ENCODE measurements at regions not wholly inside any gene's neighbourhood (a gene's known extent, or its start where the extent isn't known, plus 50 kb on each side); places are given as distances from the start of the nearest gene placed in this dataset.

DNA sequence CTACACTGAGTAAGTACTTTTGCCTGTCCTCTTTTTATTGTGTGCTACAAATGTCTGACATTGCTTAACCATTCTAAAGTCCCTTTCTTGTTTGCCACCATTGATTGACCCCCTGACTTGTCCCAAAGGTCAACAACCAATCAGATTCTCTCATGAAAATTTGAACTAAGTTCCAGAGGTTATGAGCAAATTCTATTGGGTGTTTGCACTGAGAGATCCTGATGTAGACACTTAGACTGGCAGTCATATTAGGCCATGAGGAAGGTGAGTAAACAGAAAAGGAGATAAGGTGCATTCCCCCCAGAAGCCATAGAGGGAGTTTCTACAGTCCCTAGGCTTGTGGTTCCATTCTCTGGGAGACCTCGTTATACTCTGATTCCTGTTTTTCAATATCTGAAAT lies 101.3 kb upstream of the E2F8 start:
- Histone ChIP-seq H3K27me3 (ENCODE audit: control insufficient read depth, insufficient read depth, low read length) (peaks cover 78% of the 10 kb centered on the region), H3K14ac (replicated peaks; ENCODE audit: low read depth, low read length) (no peak overlapping the region), H4K91ac (ENCODE audit: insufficient read depth, low read depth, low read length) (no peak overlapping the region), H3K79me1 (ENCODE audit: low read depth in 1 of 2, low read length in 2 of 2) (no peaks in the 10 kb centered on the region), H3K9me1 (ENCODE audit: insufficient read depth, low read length) (no peaks in the 10 kb centered on the region), H3K56ac (ENCODE audit: extremely low read depth, insufficient read depth, low read length) (no peak overlapping the region), H3K4me2 (ENCODE audit: low read depth, low read length) (no peak overlapping the region), H3K18ac (ENCODE audit: low read depth, low read length) (no peak overlapping the region), H3K23ac (ENCODE audit: low read depth, low read length) (no peak overlapping the region), H3K9me3 (ENCODE audit: control insufficient read depth, insufficient read depth, low read length) (no peaks in the 10 kb centered on the region), H2AK9ac (replicated peaks; ENCODE audit: low read depth, low read length, poor library complexity) (no peak overlapping the region), H2BK20ac (ENCODE audit: low read depth, low read length) (no peak overlapping the region), H3K27ac (ENCODE audit: insufficient read depth, low read length) (no peak overlapping the region), H2BK15ac (ENCODE audit: low read depth, low read length) (no peak overlapping the region), H3K4me3 (ENCODE audit: insufficient read depth, low read depth, low read length) (no peak overlapping the region), H3K36me3 (ENCODE audit: control insufficient read depth, insufficient read depth, low read length) (no peaks in the 10 kb centered on the region), H2AK5ac (ENCODE audit: low read depth, low read length) (no peak overlapping the region), H4K5ac (ENCODE audit: low read depth, low read length) (no peak overlapping the region), H3K4me1 (ENCODE audit: control insufficient read depth, insufficient read depth, low read length) (peaks cover 4% of the 10 kb centered on the region; the same call in 1 of the 2 replicates), H4K8ac (ENCODE audit: low read depth in 2 of 2, low read length in 2 of 2) (no peak overlapping the region), H4K20me1 (ENCODE audit: insufficient read depth, low read length) (no peaks in the 10 kb centered on the region; the same call in 1 of the 2 replicates), H3K4ac (ENCODE audit: low read depth, low read length) (no peak overlapping the region), H3K9ac (ENCODE audit: low read depth, low read length) (no peak overlapping the region), H2AFZ (replicated peaks; ENCODE audit: low read length, poor library complexity) (no peak overlapping the region), H2BK120ac (ENCODE audit: low read depth, low read length) (no peak overlapping the region), H2BK5ac (ENCODE audit: low read depth, low read length, poor library complexity, severe bottlenecking) (no peak overlapping the region)
- BruUV-seq (replicated peaks), result no TSS peak
- WGBS, 2 experiments (ENCODE audit: extremely low coverage in 2 of 2, insufficient read length in 1 of 2), result no CpG with 5 or more reads among the region's 1 CpG
- DNase-seq (no peak), ATAC-seq (ENCODE audit: low read depth) (no peak)
- dilution Hi-C loops (cut with HindIII; ENCODE audit: low sequenced_read_pairs, unreplicated experiment) (no loop called here), intact Hi-C loops (cut with micrococcal nuclease) (no loop called here), in situ Hi-C loops (cut with MboI; ENCODE audit: low sequenced_read_pairs) (no loop called here)
- ChIA-PET CTCF (no interaction called here), POLR2A (ENCODE audit: unreplicated experiment) (no interaction called here)
- no peak for TF ChIP-seq MAFK (IDR thresholded peaks at IDR 0.05; ENCODE audit: low read depth, low read length)
- TF ChIP-seq SMC3 (IDR thresholded peaks at IDR 0.05; ENCODE audit: low read depth, low read length), result no peak
- TF ChIP-seq, protein P1, sequence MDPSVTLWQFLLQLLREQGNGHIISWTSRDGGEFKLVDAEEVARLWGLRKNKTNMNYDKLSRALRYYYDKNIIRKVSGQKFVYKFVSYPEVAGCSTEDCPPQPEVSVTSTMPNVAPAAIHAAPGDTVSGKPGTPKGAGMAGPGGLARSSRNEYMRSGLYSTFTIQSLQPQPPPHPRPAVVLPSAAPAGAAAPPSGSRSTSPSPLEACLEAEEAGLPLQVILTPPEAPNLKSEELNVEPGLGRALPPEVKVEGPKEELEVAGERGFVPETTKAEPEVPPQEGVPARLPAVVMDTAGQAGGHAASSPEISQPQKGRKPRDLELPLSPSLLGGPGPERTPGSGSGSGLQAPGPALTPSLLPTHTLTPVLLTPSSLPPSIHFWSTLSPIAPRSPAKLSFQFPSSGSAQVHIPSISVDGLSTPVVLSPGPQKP (IDR thresholded peaks at IDR 0.05; ENCODE audit: borderline replicate concordance, low read depth, low read length), result no peak
- TF ChIP-seq, protein P2, sequence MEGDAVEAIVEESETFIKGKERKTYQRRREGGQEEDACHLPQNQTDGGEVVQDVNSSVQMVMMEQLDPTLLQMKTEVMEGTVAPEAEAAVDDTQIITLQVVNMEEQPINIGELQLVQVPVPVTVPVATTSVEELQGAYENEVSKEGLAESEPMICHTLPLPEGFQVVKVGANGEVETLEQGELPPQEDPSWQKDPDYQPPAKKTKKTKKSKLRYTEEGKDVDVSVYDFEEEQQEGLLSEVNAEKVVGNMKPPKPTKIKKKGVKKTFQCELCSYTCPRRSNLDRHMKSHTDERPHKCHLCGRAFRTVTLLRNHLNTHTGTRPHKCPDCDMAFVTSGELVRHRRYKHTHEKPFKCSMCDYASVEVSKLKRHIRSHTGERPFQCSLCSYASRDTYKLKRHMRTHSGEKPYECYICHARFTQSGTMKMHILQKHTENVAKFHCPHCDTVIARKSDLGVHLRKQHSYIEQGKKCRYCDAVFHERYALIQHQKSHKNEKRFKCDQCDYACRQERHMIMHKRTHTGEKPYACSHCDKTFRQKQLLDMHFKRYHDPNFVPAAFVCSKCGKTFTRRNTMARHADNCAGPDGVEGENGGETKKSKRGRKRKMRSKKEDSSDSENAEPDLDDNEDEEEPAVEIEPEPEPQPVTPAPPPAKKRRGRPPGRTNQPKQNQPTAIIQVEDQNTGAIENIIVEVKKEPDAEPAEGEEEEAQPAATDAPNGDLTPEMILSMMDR (conservative IDR thresholded peaks at IDR 0.05; ENCODE audit: low read depth, low read length), result no peak
- no peak for TF ChIP-seq RFX5 (IDR thresholded peaks at IDR 0.05; ENCODE audit: low read depth, low read length)
